ENCODE measurements at regions not wholly inside any gene's neighbourhood (a gene's known extent, or its start where the extent isn't known, plus 50 kb on each side); places are given as distances from the start of the nearest gene placed in this dataset.

DNA sequence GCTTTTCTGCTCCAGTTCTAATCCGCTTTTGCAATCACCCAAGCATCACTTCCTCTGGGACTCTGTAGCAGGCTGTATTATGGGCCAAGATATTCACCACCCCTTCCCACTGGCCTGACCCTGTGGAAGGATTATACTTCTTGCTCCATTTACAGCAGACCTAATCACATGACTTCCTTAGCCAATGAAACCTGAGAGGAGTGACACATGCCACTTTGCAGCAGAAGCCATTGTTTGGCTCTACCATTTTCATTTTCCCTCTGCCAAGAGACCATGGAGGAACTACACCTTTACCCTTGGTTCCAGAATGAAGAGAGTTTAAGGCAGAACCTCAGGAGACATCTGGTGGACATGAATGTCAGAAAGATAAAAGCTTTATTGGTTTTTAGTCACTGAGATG, 134.9 kb upstream of the HSD17B12 start:
- Histone ChIP-seq H2BK15ac (ENCODE audit: low read length) (no peak overlapping the region), H4K91ac (ENCODE audit: low read depth, low read length, poor library complexity) (no peak overlapping the region), H3K9me3 (replicated peaks in 1 of 2; ENCODE audit: control insufficient read depth in 2 of 2, insufficient read depth in 1 of 2, low read depth in 1 of 2, low read length in 2 of 2) (peaks cover 0 to 8% of the 10 kb centered on the region in 2 donors), H3K14ac (ENCODE audit: low read length) (no peak overlapping the region), H3K4me3 (ENCODE audit: low read length in 2 of 2) (no peak overlapping the region), H3K27me3 (ENCODE audit: control insufficient read depth in 3 of 3, insufficient read depth in 3 of 3, low read depth in 1 of 3, low read length in 3 of 3) (peaks cover 2 to 20% (median 10%) of the 10 kb centered on the region in 3 experiments), H3K18ac (ENCODE audit: low read length) (no peak overlapping the region), H2BK120ac (ENCODE audit: low read depth, low read length) (no peak overlapping the region), H4K8ac (ENCODE audit: low read depth, low read length) (no peak overlapping the region), H2AK5ac (ENCODE audit: low read depth, low read length) (no peak overlapping the region), H3K4me2 (ENCODE audit: insufficient read depth, low read length, poor library complexity, severe bottlenecking) (no peak overlapping the region), H2BK5ac (ENCODE audit: low read length) (no peak overlapping the region), H3K9ac (ENCODE audit: low read depth, low read length, poor library complexity) (no peak overlapping the region), H3K4me1 (ENCODE audit: control insufficient read depth in 2 of 2, insufficient read depth in 1 of 2, low read depth in 1 of 2, low read length in 2 of 2) (peaks cover 3 to 6% of the 10 kb centered on the region in 2 donors), H3K4ac (ENCODE audit: low read length) (no peak overlapping the region), H3K23ac (ENCODE audit: low read depth, low read length, poor library complexity) (no peak overlapping the region), H3K79me1 (ENCODE audit: low read depth, low read length) (no peaks in the 10 kb centered on the region), H3K36me3 (replicated peaks in 1 of 2; ENCODE audit: control insufficient read depth in 2 of 2, insufficient read depth in 2 of 2, low read length in 2 of 2) (no peaks in the 10 kb centered on the region), H3K27ac (replicated peaks; ENCODE audit: low read length) (no peak overlapping the region), H2AFZ (ENCODE audit: low read length) (no peak overlapping the region), H2BK12ac (ENCODE audit: low read length) (no peak overlapping the region)
- WGBS, 2 donors (ENCODE audit: extremely low coverage in 2 of 2, insufficient read length in 2 of 2, insufficient replicate concordance in 1 of 2) = no CpG with 5 or more reads among the region's 1 CpG
- DNase-seq (ENCODE audit: low spot score) = no peak

GRCh38 chr11:43546561-43547429, 133.7 kb upstream of the HSD17B12 start:
- no peak for DNase-seq (ENCODE audit: low spot score)
- H3K27me3 ChIP-seq (ENCODE audit: control insufficient read depth in 3 of 3, insufficient read depth in 3 of 3, low read depth in 1 of 3, low read length in 3 of 3) = peaks cover 2 to 20% (median 10%) of the 10 kb centered on the region in 3 experiments
- no peak overlapping the region for H3K14ac ChIP-seq (ENCODE audit: low read length)
- no peak overlapping the region for H2BK15ac ChIP-seq (ENCODE audit: low read length)
- H3K23ac ChIP-seq (ENCODE audit: low read depth, low read length, poor library complexity) = peak overlapping the region; percentile 56
- H2BK5ac ChIP-seq (ENCODE audit: low read length) = peak overlapping the region; percentile 19
- H3K4me1 ChIP-seq (ENCODE audit: control insufficient read depth in 2 of 2, insufficient read depth in 1 of 2, low read depth in 1 of 2, low read length in 2 of 2) = peaks cover 3 to 6% of the 10 kb centered on the region in 2 donors
- H4K91ac ChIP-seq (ENCODE audit: low read depth, low read length, poor library complexity) = no peak overlapping the region
- H3K79me1 ChIP-seq (ENCODE audit: low read depth, low read length) = no peaks in the 10 kb centered on the region
- peak overlapping the region; percentile 24 for H2AFZ ChIP-seq (ENCODE audit: low read length)
- H3K27ac ChIP-seq (replicated peaks; ENCODE audit: low read length) = no peak overlapping the region
- no peak overlapping the region for H3K4ac ChIP-seq (ENCODE audit: low read length)
- H3K4me2 ChIP-seq (ENCODE audit: insufficient read depth, low read length, poor library complexity, severe bottlenecking) = peak overlapping the region; percentile 54
- no peak overlapping the region for H2BK12ac ChIP-seq (ENCODE audit: low read length)
- no peaks in the 10 kb centered on the region for H3K36me3 ChIP-seq (replicated peaks in 1 of 2; ENCODE audit: control insufficient read depth in 2 of 2, insufficient read depth in 2 of 2, low read length in 2 of 2)
- no peak overlapping the region for H4K8ac ChIP-seq (ENCODE audit: low read depth, low read length)
- peak overlapping the region in 1 of 2 donors; percentile 65 for H3K4me3 ChIP-seq (ENCODE audit: low read length in 2 of 2)
- no peak overlapping the region for H2BK120ac ChIP-seq (ENCODE audit: low read depth, low read length)
- peak overlapping the region; percentile 76 for H3K18ac ChIP-seq (ENCODE audit: low read length)
- peak overlapping the region; percentile 8 for H2AK5ac ChIP-seq (ENCODE audit: low read depth, low read length)
- peaks cover 0 to 8% of the 10 kb centered on the region in 2 donors for H3K9me3 ChIP-seq (replicated peaks in 1 of 2; ENCODE audit: control insufficient read depth in 2 of 2, insufficient read depth in 1 of 2, low read depth in 1 of 2, low read length in 2 of 2)
- no CpG with 5 or more reads among the region's 27 CpGs for WGBS, 2 donors (ENCODE audit: extremely low coverage in 2 of 2, insufficient read length in 2 of 2, insufficient replicate concordance in 1 of 2)
- H3K9ac ChIP-seq (ENCODE audit: low read depth, low read length, poor library complexity) = no peak overlapping the region

GRCh38 chr11:43547430-43547831, 133.1 kb upstream of the HSD17B12 start:
- peak overlapping the region in 1 of 2 donors; percentile 65 for H3K4me3 ChIP-seq (ENCODE audit: low read length in 2 of 2)
- H3K23ac ChIP-seq (ENCODE audit: low read depth, low read length, poor library complexity) = peak overlapping the region; percentile 56
- no peak overlapping the region for H2AK5ac ChIP-seq (ENCODE audit: low read depth, low read length)
- no peak for DNase-seq (ENCODE audit: low spot score)
- peak overlapping the region; percentile 54 for H3K4me2 ChIP-seq (ENCODE audit: insufficient read depth, low read length, poor library complexity, severe bottlenecking)
- H3K4me1 ChIP-seq (ENCODE audit: control insufficient read depth in 2 of 2, insufficient read depth in 1 of 2, low read depth in 1 of 2, low read length in 2 of 2) = peaks cover 3 to 6% of the 10 kb centered on the region in 2 donors
- H3K9ac ChIP-seq (ENCODE audit: low read depth, low read length, poor library complexity) = no peak overlapping the region
- no peak overlapping the region for H2AFZ ChIP-seq (ENCODE audit: low read length)
- H3K27me3 ChIP-seq (ENCODE audit: control insufficient read depth in 3 of 3, insufficient read depth in 3 of 3, low read depth in 1 of 3, low read length in 3 of 3) = peaks cover 2 to 20% (median 10%) of the 10 kb centered on the region in 3 experiments
- H2BK15ac ChIP-seq (ENCODE audit: low read length) = no peak overlapping the region
- H3K79me1 ChIP-seq (ENCODE audit: low read depth, low read length) = no peaks in the 10 kb centered on the region
- peak overlapping the region; percentile 76 for H3K18ac ChIP-seq (ENCODE audit: low read length)
- no peak overlapping the region for H3K4ac ChIP-seq (ENCODE audit: low read length)
- H3K27ac ChIP-seq (replicated peaks; ENCODE audit: low read length) = no peak overlapping the region
- H3K9me3 ChIP-seq (replicated peaks in 1 of 2; ENCODE audit: control insufficient read depth in 2 of 2, insufficient read depth in 1 of 2, low read depth in 1 of 2, low read length in 2 of 2) = peaks cover 0 to 8% of the 10 kb centered on the region in 2 donors
- H2BK5ac ChIP-seq (ENCODE audit: low read length) = peak overlapping the region; percentile 19
- no peaks in the 10 kb centered on the region for H3K36me3 ChIP-seq (replicated peaks in 1 of 2; ENCODE audit: control insufficient read depth in 2 of 2, insufficient read depth in 2 of 2, low read length in 2 of 2)
- no peak overlapping the region for H4K8ac ChIP-seq (ENCODE audit: low read depth, low read length)
- no peak overlapping the region for H2BK12ac ChIP-seq (ENCODE audit: low read length)
- WGBS, 2 donors (ENCODE audit: extremely low coverage in 2 of 2, insufficient read length in 2 of 2, insufficient replicate concordance in 1 of 2) = no CpG with 5 or more reads among the region's 33 CpGs
- no peak overlapping the region for H2BK120ac ChIP-seq (ENCODE audit: low read depth, low read length)
- no peak overlapping the region for H3K14ac ChIP-seq (ENCODE audit: low read length)
- no peak overlapping the region for H4K91ac ChIP-seq (ENCODE audit: low read depth, low read length, poor library complexity)

- Histone ChIP-seq H3K27me3 (ENCODE audit: control insufficient read depth in 3 of 3, insufficient read depth in 3 of 3, low read depth in 1 of 3, low read length in 3 of 3) (peaks cover 2 to 20% (median 10%) of the 10 kb centered on the region in 3 experiments), H3K36me3 (replicated peaks in 1 of 2; ENCODE audit: control insufficient read depth in 2 of 2, insufficient read depth in 2 of 2, low read length in 2 of 2) (no peaks in the 10 kb centered on the region), H3K79me1 (ENCODE audit: low read depth, low read length) (no peaks in the 10 kb centered on the region), H2AFZ (ENCODE audit: low read length) (no peak overlapping the region), H2BK12ac (ENCODE audit: low read length) (no peak overlapping the region), H3K4me1 (ENCODE audit: control insufficient read depth in 2 of 2, insufficient read depth in 1 of 2, low read depth in 1 of 2, low read length in 2 of 2) (peaks cover 1% of the 10 kb centered on the region in 2 donors), H3K18ac (ENCODE audit: low read length) (peak overlapping the region; percentile 96), H4K8ac (ENCODE audit: low read depth, low read length) (no peak overlapping the region), H3K9ac (ENCODE audit: low read depth, low read length, poor library complexity) (no peak overlapping the region), H3K27ac (replicated peaks; ENCODE audit: low read length) (no peak overlapping the region), H2BK15ac (ENCODE audit: low read length) (peak overlapping the region; percentile 47), H3K9me3 (replicated peaks in 1 of 2; ENCODE audit: control insufficient read depth in 2 of 2, insufficient read depth in 1 of 2, low read depth in 1 of 2, low read length in 2 of 2) (peaks cover 0 to 8% of the 10 kb centered on the region in 2 donors), H3K23ac (ENCODE audit: low read depth, low read length, poor library complexity) (peak overlapping the region; percentile 85), H2AK5ac (ENCODE audit: low read depth, low read length) (peak overlapping the region; percentile 9), H2BK120ac (ENCODE audit: low read depth, low read length) (no peak overlapping the region), H3K4me2 (ENCODE audit: insufficient read depth, low read length, poor library complexity, severe bottlenecking) (peak overlapping the region; percentile 54), H4K91ac (ENCODE audit: low read depth, low read length, poor library complexity) (no peak overlapping the region), H2BK5ac (ENCODE audit: low read length) (no peak overlapping the region), H3K14ac (ENCODE audit: low read length) (peak overlapping the region; percentile 39), H3K4me3 (ENCODE audit: low read length in 2 of 2) (no peak overlapping the region), H3K4ac (ENCODE audit: low read length) (peak overlapping the region; percentile 41)
- DNase-seq (ENCODE audit: low spot score) = no peak
- WGBS, 2 donors (ENCODE audit: extremely low coverage in 2 of 2, insufficient read length in 2 of 2, insufficient replicate concordance in 1 of 2) = no CpG with 5 or more reads among the region's 51 CpGs
These were observed 132.6 kb upstream of the HSD17B12 start for GRCh38 chr11:43547889-43548381.

Measured in neuronal stem cell (in vitro differentiated cells).